Sigmoid colon (tissue), 6 donors: ENCODE measurements at regions not wholly inside any gene's neighbourhood (a gene's known extent, or its start where the extent isn't known, plus 50 kb on each side); places are given as distances from the start of the nearest gene placed in this dataset.
"Not testable (repeated sequence)": the region's sequence is repeated elsewhere in the genome, so short reads cannot be mapped to it uniquely, and the experiment has no call there.

Experiments
- DNase-seq: peaks from one replicate; pipeline ENCODE4 v3.0.0-alpha.2; 2019
- H3K27ac ChIP-seq, 4 donors: fragments of 200-600 bp; sonication (generic); one replicate each; pipeline ENCODE4 v1.5.1; 2016 to 2019; ENCODE audit warnings: mild to moderate bottlenecking in 1 of 4
- H3K27me3 ChIP-seq, 3 donors: fragments of 200-600 bp; sonication (generic); one replicate each; pipeline ENCODE4 v1.5.1; 2019; ENCODE audit warnings: mild to moderate bottlenecking in 1 of 3
- H3K36me3 ChIP-seq, 4 donors: fragments of 200-600 bp; sonication (generic); one replicate each; pipeline ENCODE4 v1.5.1; 2016 to 2019
- H3K4me1 ChIP-seq, 4 donors: fragments of 200-600 bp; sonication (generic); one replicate each; pipeline ENCODE4 v1.5.1; 2017 to 2019
- H3K4me3 ChIP-seq, 4 donors: fragments of 200-600 bp; sonication (generic); one replicate each; pipeline ENCODE4 v1.5.1; 2017 to 2019; ENCODE audit warnings: mild to moderate bottlenecking in 2 of 4, moderate library complexity in 1 of 4
- H3K9me3 ChIP-seq, 4 donors: fragments of 200-600 bp in 3 of 4; sonication (generic) in 3 of 4; one replicate each; pipeline versions ENCODE4 v1.5.1 to v1.6.1; 2013 to 2019
- CTCF ChIP-seq, 4 experiments: fragments of 450-650 bp in 3 of 4; fragments of 200-600 bp in 1 of 4; IDR thresholded peaks; one replicate each; pipeline ENCODE4 v1.5.1; 2016 to 2019; ENCODE audit warnings: antibody characterized with exemption in 4 of 4, mild to moderate bottlenecking in 3 of 4, moderate library complexity in 2 of 4
- EP300 ChIP-seq, 4 donors: sonication (generic); formaldehyde crosslinking; IDR thresholded peaks; one replicate each; pipeline ENCODE4 v1.6.1; 2017; ENCODE audit warnings: antibody characterized with exemption in 4 of 4
- POLR2A ChIP-seq, 2 donors: fragments of 450-650 bp; IDR thresholded peaks; one replicate each; pipeline ENCODE4 v1.6.1; 2016; ENCODE audit warnings: antibody characterized with exemption in 2 of 2, mild to moderate bottlenecking in 2 of 2, moderate library complexity in 2 of 2
- POLR2AphosphoS5 ChIP-seq, 4 donors: sonication (generic); formaldehyde crosslinking; IDR thresholded peaks; one replicate each; pipeline ENCODE4 v1.6.1; 2017; ENCODE audit warnings: antibody characterized with exemption in 4 of 4
- WGBS, 2 donors: extraction: QIAGEN DNeasy Blood & Tissue Kit; methylation state at CpG; one replicate each; pipeline ENCODE4 v1.1.7; 2013; 5-methylcytosine and 5-hydroxymethylcytosine counted together
- intact Hi-C: fragments of 100-400 bp; cut with DNase I; formaldehyde crosslinking; loops from one replicate; pipeline ENCODE4 v1.15.1; 2023
- donor health status: healthy with polysubstance abuse.
- donor health status: healthy.

DNA sequence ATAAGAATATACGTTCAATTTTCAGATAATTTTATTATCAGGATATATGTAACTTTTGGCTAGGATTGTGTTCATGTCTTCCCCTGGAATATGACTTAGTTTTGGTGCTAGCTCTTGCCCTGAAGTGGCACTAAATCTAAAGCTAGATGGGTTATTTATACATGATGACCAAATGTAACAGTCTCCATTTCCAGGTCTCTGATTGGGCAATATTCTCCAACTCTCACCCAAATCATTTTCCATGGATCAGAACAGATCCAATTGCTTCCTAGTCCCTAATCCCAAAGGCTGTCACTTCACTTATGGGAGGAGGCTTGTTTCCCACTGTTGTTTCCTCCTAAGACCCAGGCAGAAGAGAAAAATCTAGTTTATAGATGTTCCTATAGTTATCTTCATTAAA lies 274.6 kb upstream of the SLC16A7 start:
- WGBS, 2 donors: 89 to 96% methylated on average over 1 of the region's 1 CpG
- DNase-seq: no peak

GRCh38 chr12:59320112-59320511 lies 275.7 kb upstream of the SLC16A7 start:
- TF ChIP-seq EP300 (IDR thresholded peaks at IDR 0.05) (no peak), CTCF (IDR thresholded peaks at IDR 0.05) (no peak), POLR2A (IDR thresholded peaks at IDR 0.05) (no peak), POLR2AphosphoS5 (IDR thresholded peaks at IDR 0.05) (no peak)
- Histone ChIP-seq H3K27ac (no peak overlapping the region), H3K4me1 (no peaks in the 10 kb centered on the region), H3K9me3 (no peaks in the 10 kb centered on the region), H3K27me3 (no peaks in the 10 kb centered on the region), H3K36me3 (no peaks in the 10 kb centered on the region), H3K4me3 (no peak overlapping the region)
- intact Hi-C loops: no loop called here
- WGBS, 2 donors: 88 to 92% methylated on average over 1 of the region's 1 CpG
- DNase-seq: no peak

More for the DNA sequence above, 274.6 kb upstream of the SLC16A7 start:
- H3K4me3 ChIP-seq: no peak overlapping the region
- intact Hi-C loops: no loop called here
- H3K4me1 ChIP-seq: no peaks in the 10 kb centered on the region
- no peak for TF ChIP-seq CTCF (IDR thresholded peaks at IDR 0.05)
- no peak for TF ChIP-seq POLR2AphosphoS5 (IDR thresholded peaks at IDR 0.05)
- no peak for TF ChIP-seq POLR2A (IDR thresholded peaks at IDR 0.05)
- TF ChIP-seq EP300 (IDR thresholded peaks at IDR 0.05): no peak
- no peaks in the 10 kb centered on the region for H3K9me3 ChIP-seq
- H3K27me3 ChIP-seq: no peaks in the 10 kb centered on the region
- H3K27ac ChIP-seq: no peak overlapping the region
- H3K36me3 ChIP-seq: no peaks in the 10 kb centered on the region

GRCh38 chr12:59318940-59319339 lies 276.9 kb upstream of the SLC16A7 start:
- Histone ChIP-seq H3K27me3 (no peaks in the 10 kb centered on the region), H3K27ac (no peak overlapping the region), H3K4me1 (no peaks in the 10 kb centered on the region), H3K4me3 (no peak overlapping the region), H3K9me3 (no peaks in the 10 kb centered on the region), H3K36me3 (no peaks in the 10 kb centered on the region)
- WGBS, 2 donors: 95 to 97% methylated on average over 2 of the region's 2 CpGs
- intact Hi-C loops: no loop called here
- DNase-seq: no peak
- TF ChIP-seq CTCF (IDR thresholded peaks at IDR 0.05): no peak
- TF ChIP-seq POLR2AphosphoS5 (IDR thresholded peaks at IDR 0.05): no peak
- TF ChIP-seq POLR2A (IDR thresholded peaks at IDR 0.05): no peak
- no peak for TF ChIP-seq EP300 (IDR thresholded peaks at IDR 0.05)

- DNase-seq: no peak
- Histone ChIP-seq H3K27ac (no peak overlapping the region), H3K27me3 (no peaks in the 10 kb centered on the region), H3K9me3 (no peaks in the 10 kb centered on the region), H3K4me3 (no peak overlapping the region), H3K4me1 (no peaks in the 10 kb centered on the region), H3K36me3 (no peaks in the 10 kb centered on the region)
- TF ChIP-seq POLR2AphosphoS5 (IDR thresholded peaks at IDR 0.05): no peak
- TF ChIP-seq CTCF (IDR thresholded peaks at IDR 0.05): no peak
- TF ChIP-seq EP300 (IDR thresholded peaks at IDR 0.05): no peak
- intact Hi-C loops: no loop called here
- 89% methylated on average over 6 of the region's 6 CpGs for WGBS, 2 donors
These were observed 278.2 kb upstream of the SLC16A7 start for GRCh38 chr12:59317598-59317997.

- Histone ChIP-seq H3K4me1 (no peaks in the 10 kb centered on the region), H3K27ac (no peak overlapping the region), H3K9me3 (no peaks in the 10 kb centered on the region), H3K27me3 (no peaks in the 10 kb centered on the region), H3K4me3 (no peak overlapping the region), H3K36me3 (no peaks in the 10 kb centered on the region)
- no peak for DNase-seq
- TF ChIP-seq POLR2AphosphoS5 (IDR thresholded peaks at IDR 0.05) (no peak), POLR2A (IDR thresholded peaks at IDR 0.05) (no peak), EP300 (IDR thresholded peaks at IDR 0.05) (no peak), CTCF (IDR thresholded peaks at IDR 0.05) (no peak)
- intact Hi-C loops: no loop called here
- 62 to 95% methylated on average over 3 of the region's 3 CpGs for whole genome bisulfite sequencing, 2 donors
These were observed 278.9 kb upstream of the SLC16A7 start for GRCh38 chr12:59316938-59317337.

DNA sequence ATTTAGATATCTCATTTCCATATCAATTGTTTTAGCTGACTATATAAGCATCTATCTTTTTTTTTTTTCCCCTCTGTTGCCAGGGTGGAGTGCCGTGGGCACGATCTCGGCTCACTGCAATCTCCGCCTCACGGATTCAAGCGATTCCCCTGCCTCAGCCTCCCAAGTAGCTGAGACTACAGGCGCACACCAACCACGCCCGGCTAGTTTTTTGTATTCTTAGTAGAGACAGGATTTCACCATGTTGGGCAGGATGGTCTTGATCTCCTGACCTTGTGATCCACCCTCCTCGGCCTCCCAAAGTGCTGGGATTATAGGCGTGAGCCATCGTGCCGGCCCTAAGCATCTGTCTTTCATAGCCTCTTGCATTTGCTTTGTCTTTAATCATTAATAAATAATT lies 279.5 kb upstream of the SLC16A7 start:
- H3K9me3 ChIP-seq, H3K27ac ChIP-seq, DNase-seq, H3K4me3 ChIP-seq, H3K36me3 ChIP-seq, H3K4me1 ChIP-seq, H3K27me3 ChIP-seq, intact Hi-C loops: not testable (repeated sequence)
- WGBS, 2 donors: 96% methylated on average over 13 of the region's 13 CpGs
